Posterior vena cava (tissue), 2 donors: ENCODE measurements at regions not wholly inside any gene's neighbourhood (a gene's known extent, or its start where the extent isn't known, plus 50 kb on each side); places are given as distances from the start of the nearest gene placed in this dataset.

ENCODE experiments used
- DNase-seq: peaks from one replicate; pipeline ENCODE4 v3.0.0-alpha.2; 2020; ENCODE audit warnings: low spot score
- intact Hi-C, 2 donors: fragments of 100-400 bp; cut with DNase I; formaldehyde crosslinking; loops; one replicate each; pipeline versions ENCODE4 v1.14.1 to v1.14.2; 2022 to 2023
- donor health status: DM: yes; HTN: yes; CAD: no.
- donor health status: DM: yes; HTN: yes; CAD: no.

DNA sequence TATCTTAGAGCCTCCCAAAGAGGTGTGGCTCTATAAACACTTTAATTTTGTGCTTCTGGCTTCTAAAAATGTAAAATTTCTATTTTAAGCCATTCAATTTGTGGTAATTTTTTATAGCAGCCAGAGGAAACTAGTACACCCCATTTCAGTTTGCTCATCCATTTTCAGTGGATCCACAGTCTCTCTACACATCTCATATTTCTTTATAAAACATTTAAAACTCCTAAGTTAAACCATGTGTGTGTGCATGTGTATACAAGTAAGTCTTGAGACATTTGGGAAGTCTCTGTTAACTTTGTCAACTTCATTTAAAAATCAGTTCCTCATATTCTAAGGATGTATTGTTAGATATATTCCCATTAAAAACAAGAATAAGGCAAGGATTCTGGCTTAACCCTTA lies 273.2 kb downstream of the IL15 start:
- intact Hi-C loops, result no loop called here

DNA sequence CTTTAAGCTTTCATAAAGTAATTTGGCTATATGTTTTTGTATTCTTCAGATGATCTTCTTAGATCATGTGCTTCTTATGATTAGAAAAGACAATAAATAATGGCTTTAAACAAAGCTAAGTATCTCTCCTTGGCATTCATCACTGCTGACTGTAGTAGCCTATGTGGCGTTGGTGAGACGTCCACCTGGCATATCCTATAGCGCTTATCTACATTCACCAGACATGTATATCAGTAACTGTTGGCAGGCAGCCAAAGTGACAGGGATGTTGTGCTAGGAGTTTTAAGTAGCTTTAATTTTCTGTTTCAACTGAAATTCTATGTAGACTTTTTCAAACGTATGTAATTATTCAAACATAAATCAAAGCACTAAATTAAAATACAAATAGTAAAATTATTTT lies 276.4 kb downstream of the IL15 start:
- no peak for DNase-seq
- intact Hi-C loops, result no loop called here

More for the DNA sequence above, 273.2 kb downstream of the IL15 start:
- no peak for DNase-seq

DNA sequence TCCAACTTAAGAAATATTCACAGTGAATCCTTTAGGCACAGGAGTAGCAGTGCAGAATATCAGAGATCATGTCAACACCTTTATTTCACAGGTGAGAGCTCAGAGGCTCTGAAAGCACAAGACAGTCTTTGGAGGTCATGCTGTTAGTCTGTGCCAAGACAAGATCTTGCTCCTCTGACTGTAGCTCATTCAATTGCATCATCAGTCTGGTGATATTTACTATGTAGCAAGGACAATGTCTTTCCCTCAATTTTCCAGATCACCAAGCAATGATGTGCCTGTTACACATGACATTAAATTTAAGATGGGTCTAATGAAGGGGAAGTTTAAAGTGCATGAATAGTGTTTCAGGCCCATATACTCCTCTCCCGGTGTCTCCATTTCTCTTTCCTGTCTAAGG lies 277.5 kb downstream of the IL15 start:
- DNase-seq, result no peak
- intact Hi-C loops, result no loop called here

DNA sequence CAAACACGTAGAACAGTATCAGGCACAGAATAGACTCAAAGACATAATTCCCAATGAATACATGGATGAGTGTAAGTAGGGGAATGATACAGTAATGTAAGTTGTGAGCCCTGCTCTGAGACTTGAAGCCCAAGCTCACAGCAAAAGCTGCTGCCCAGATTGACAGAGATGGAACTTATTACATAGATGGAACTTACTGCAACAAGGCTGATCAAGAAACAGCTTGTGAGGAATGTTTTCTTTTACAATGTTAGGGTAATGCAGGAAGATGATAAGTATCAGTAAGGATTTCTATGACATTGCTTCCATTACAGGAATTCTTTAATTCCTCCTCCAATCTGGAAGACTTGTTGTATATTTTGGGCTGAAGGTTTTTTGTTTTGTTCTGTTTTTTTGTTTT lies 278.4 kb downstream of the IL15 start:
- DNase-seq, result no peak
- intact Hi-C loops, result no loop called here

DNA sequence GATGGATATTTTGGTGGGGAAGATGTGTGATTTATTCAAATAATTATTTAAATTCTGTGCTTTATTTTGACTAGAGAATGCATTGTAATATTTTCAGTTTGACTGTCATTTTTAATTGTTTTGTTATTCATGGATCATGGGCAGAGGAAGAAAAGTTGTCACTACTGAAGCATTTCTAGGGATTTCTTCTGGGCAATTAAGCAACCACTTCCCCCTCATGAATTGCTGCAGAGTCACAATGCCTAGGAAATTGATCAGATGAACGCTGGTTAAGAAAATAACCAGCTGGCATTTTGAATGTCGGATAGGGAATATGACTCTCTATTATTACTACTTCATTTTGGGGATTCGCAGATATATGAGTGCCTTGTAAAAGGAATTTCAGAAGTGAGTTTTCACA lies 283.3 kb downstream of the IL15 start:
- no peak for DNase-seq
- intact Hi-C loops, result no loop called here

DNA sequence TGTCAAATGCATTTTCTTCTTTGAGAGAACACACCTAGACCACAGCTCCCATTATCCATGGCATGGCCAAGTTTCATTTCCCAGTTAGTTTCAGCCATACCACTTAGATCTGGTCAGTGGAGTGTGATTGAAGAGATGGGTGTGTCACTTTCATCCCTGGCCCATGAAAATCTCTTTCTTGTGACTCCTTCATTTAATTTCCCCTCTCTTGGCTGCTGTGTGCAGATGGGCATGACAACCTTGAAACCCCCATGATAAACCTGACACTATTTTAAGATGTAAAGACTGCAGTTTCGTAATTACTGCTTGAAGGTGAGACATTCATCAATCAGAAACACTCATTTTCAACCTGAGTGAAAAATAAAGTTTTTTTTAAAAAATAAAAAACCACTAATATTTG lies 284.9 kb downstream of the IL15 start:
- intact Hi-C loops, result no loop called here
- DNase-seq, result no peak

DNA sequence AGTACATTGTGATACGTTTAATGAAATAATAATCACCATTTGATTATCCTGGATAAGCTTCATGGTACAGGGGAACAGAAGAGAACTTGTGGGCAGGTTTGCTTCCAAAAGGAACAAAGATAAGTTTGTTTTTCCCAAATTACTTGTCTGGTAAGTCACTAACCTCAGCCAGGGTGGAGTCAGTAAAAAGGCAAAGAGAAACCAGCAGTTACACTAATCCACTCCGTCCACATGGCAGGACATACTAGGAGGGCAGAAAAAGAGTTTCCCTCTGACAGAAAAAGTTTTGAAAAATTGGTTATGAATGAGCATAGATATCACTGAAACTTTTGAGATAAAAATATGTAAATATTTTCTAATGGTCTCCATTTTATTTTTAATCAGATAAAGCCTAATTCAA lies 285.9 kb downstream of the IL15 start:
- intact Hi-C loops, result no loop called here
- no peak for DNase-seq

DNA sequence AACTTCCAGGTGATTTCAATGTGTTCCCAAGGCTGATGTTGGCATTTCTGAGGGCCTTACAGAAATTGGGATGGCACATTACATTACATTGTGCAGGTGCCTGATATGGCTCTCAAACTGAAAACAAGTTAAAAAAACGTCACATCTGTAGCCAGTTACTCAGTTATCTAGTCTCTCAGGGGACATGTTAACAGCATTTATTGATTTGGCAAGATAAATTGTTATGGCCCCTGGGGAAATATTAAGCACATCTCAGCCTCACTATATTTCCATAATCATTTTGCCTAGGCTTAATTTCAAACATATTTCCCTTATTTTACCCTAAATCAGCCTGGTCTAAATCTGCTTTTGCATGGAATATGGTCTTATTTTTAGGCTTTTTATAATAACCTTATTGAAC lies 290.0 kb downstream of the IL15 start:
- intact Hi-C loops, result no loop called here
- DNase-seq, result no peak

DNA sequence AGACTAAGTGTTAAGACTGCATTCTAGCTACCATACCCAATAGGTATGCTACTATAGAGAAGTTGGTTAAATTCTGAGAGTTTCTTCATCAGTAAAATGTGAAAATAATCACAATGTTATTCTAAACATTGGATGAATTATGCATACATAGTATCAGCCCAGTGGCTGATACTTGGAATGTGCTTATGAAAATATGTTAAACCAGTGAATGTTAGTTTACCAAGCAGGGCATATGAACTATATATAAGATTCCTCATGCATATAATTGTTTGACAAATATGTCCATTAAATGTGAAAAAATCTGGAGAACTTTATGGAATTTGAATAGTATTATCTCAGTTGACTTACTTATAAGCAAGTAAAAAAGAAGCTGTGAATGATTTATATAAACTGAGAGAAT lies 296.1 kb downstream of the IL15 start:
- no peak for DNase-seq
- intact Hi-C loops, result no loop called here

DNA sequence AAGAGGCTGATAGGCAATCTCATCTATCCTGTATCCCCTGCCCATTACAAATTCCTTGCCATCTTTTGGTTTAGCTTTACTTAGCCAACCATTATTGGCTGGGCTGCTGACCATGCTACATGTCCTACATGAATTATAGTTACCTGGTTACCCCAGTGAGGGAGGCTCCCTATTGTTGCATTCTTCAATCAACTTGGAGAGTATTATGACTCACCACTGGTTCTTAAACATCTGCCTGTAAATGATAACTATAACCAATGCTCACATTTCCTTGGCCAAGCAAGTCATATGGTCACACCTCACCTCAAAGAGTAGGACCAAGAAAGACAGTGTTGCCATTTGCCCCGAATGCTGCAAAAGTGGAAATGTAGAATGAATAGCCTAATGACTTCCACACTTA lies 297.6 kb downstream of the IL15 start:
- no peak for DNase-seq
- intact Hi-C loops, result no loop called here

DNA sequence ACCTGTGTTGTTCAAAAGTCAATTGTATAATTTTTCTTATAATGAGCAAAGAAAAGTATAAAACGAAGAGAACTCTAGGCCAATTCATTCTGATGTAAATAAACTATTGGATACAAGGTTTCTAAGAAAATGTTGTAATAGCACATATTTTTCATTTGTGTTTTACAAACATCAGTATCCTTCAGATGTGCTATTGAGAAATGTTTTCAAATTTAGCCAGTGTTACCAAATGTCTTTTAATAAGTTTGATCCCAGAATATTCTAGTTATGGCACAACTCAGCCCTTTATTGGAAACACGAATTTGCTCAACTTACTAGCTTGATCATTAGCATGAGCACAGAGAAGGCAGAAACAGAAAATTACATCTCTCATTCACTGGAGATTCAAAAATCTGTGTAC lies 319.3 kb downstream of the IL15 start:
- no peak for DNase-seq
- intact Hi-C loops, result no loop called here

DNA sequence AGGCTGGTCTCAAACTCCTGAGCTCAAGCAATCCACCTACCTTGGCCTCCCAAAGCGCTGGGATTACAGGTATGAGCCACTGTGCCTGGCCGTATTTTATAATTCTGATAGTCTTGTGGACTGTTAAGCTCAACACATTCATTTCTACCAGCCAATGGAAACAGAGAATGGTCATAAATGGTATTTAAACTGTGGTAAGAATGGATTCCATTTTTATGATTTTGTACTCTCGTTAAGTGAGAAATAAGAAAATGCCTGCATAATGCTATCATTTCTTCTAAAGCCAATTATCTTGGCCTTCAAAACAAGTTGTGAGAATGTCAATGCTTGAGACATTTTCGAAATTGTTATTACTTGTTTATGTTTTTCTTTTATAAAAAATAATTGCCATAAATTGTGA lies 321.0 kb downstream of the IL15 start:
- intact Hi-C loops, result no loop called here

DNA sequence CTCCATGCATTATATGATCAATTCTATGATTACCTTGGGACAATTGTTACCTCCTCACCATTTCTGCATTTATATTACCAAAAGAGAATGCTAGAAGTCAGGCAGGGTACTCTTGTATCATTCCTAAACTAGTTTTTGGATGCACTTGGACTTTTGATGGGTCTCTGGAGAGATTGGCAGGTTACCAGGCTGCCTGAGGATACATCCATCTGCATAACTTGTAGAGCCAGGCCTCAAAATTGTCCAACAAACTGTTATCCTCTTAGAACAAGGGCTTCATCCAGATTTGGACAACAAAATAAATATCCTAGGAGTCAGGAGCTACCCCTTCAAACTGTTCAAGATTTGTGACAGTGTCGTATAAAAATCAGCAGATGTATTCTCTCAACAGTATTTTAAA lies 326.1 kb downstream of the IL15 start:
- DNase-seq, result no peak
- intact Hi-C loops, result no loop called here

More for the DNA sequence above, 321.0 kb downstream of the IL15 start:
- DNase-seq, result no peak

DNA sequence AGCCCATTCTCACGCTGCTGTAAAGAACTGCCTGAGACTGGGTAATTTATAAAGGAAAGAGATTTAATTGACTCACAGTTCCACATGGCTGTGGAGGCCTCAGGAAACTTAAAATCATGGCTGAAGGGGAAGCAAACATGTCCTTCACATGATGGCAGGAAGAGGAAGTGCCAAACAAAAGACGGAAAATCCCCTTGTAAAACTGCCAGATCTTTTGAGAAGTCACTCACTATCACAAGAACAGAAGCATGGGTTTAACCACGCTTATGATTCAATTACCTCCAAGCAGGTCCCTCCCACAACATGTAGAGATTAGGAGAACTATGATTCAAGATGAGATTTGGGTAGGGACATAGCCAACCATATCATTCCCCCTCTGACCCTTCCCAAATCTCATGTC lies 335.5 kb downstream of the IL15 start:
- intact Hi-C loops, result no loop called here
- DNase-seq, result no peak

DNA sequence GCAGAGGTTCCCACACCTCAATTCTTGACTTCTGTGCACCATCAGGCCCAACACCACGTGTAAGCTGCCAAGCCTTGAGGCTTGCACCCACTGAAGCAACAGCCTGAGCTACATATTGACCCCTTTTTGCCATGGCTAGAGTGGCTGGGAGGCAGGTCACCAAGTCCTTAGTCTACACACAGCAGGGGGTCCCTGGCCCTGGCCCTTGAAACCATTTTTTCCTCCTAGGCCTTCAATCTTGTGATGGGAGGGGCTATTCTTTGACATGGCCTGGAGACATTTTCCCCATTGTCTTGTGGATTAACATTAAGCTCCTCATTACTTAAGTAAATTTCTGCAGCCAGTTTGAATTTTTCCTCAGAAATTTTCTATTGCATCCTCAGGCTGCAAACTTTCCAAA lies 336.6 kb downstream of the IL15 start:
- no peak for DNase-seq
- intact Hi-C loops, result no loop called here
